HL-60 (cell line): ENCODE measurements at regions not wholly inside any gene's neighbourhood (a gene's known extent, or its start where the extent isn't known, plus 50 kb on each side); places are given as distances from the start of the nearest gene placed in this dataset.

Experiments
- DNase-seq, 2 experiments: peaks; one replicate each; pipeline ENCODE4 v3.0.0-alpha.2; 2010 to 2020; ENCODE audit warnings: low read depth in 1 of 2, low spot score in 1 of 2
- H3K27ac ChIP-seq: fragments of 250-450 bp; sonication (Bioruptor Pico); replicated peaks from 2 replicates; pipeline ENCODE4 v1.5.1; 2020; ENCODE audit warnings: mild to moderate bottlenecking, moderate library complexity
- H3K27me3 ChIP-seq: fragments of 250-450 bp; sonication (Bioruptor Pico); 2 replicates; pipeline ENCODE4 v1.5.1; 2021; ENCODE audit warnings: mild to moderate bottlenecking, moderate library complexity; ENCODE audit not compliant: insufficient read depth, poor library complexity, severe bottlenecking
- H3K4me3 ChIP-seq: replicated peaks from 2 replicates; pipeline ENCODE4 v1.5.1; 2011; ENCODE audit warnings: mild to moderate bottlenecking, control low read depth, low read length; ENCODE audit not compliant: insufficient read depth
- GABPA ChIP-seq: IDR thresholded peaks from 2 replicates; pipeline ENCODE4 v1.6.1; 2012; ENCODE audit warnings: low read depth
- POLR2AphosphoS5 ChIP-seq: IDR thresholded peaks from 2 replicates; pipeline ENCODE4 v1.6.1; 2012; ENCODE audit warnings: low read depth
- SPI1 ChIP-seq: IDR thresholded peaks from 2 replicates; pipeline ENCODE4 v1.6.1; 2012; ENCODE audit warnings: low read depth, mild to moderate bottlenecking, borderline replicate concordance
- TF ChIP-seq, protein P1 (sequence below): IDR thresholded peaks from 2 replicates; pipeline ENCODE4 v1.6.1; 2012; ENCODE audit warnings: low read depth; ENCODE audit not compliant: insufficient replicate concordance
- TF ChIP-seq, protein P2 (sequence below): IDR thresholded peaks from one replicate; pipeline ENCODE4 v1.5.1; 2011; ENCODE audit warnings: low read length, control low read depth, inconsistent platforms; ENCODE audit not compliant: insufficient read depth

DNA sequence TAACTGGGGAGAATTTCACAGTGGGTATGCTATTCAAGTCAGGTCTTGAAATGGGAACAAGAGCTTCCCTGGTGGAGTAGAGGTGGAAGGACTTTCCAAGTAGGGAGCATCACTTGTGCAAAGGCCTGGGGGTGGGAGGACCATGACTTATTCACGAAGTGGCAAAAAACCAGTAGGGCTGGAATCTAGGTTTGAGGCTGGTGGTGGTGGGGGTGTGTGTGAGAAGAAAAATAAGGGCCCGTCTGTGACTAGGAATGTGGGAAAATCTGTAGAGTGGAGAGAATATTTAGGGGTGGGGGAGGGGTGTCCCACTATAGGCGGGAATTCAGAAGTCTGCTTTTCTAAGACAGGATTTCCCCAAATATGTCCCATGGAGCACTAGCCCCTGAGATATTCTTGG, 271.9 kb upstream of the TBL1XR1 start:
- no peak overlapping the region for H3K27ac ChIP-seq
- no peaks in the 10 kb centered on the region for H3K27me3 ChIP-seq
- no peak for DNase-seq

DNA sequence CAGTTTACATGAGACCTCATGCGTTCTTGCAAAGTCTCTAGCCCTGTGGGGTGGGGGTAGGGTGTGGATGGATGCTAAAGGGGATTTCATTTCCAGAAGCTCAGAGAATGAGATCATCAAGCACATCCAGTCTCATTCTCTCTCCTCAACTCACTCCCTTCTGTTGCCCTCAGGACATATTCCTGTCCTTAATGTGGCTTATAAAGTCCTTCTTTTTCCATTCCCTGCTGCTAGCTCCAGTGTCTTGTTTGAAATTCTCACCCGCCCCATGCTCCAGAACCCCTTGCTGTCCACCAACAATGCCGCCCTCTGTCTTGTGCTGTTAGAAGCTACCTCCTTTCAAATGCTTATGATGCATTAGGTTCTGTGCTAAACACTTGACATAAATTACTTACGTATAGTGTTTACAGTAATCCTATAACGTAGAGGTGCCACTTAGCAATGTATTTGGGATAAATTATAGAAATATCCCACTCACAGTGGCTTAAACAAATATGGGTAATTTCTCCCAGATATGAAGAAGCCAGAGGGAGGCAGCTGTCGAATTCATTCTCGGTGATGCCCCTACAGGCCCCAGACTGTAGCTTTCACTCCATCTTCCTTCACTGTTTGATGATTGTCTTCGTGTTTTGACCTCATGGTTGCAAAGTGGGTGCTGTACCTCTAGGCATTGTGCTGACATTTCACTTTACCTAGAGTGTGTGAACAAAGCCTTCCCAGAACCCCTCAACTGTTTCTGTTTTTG, 273.1 kb upstream of the TBL1XR1 start:
- no peak overlapping the region for H3K27ac ChIP-seq
- no peaks in the 10 kb centered on the region for H3K27me3 ChIP-seq
- H3K4me3 ChIP-seq = no peak overlapping the region
- TF ChIP-seq, protein P1, sequence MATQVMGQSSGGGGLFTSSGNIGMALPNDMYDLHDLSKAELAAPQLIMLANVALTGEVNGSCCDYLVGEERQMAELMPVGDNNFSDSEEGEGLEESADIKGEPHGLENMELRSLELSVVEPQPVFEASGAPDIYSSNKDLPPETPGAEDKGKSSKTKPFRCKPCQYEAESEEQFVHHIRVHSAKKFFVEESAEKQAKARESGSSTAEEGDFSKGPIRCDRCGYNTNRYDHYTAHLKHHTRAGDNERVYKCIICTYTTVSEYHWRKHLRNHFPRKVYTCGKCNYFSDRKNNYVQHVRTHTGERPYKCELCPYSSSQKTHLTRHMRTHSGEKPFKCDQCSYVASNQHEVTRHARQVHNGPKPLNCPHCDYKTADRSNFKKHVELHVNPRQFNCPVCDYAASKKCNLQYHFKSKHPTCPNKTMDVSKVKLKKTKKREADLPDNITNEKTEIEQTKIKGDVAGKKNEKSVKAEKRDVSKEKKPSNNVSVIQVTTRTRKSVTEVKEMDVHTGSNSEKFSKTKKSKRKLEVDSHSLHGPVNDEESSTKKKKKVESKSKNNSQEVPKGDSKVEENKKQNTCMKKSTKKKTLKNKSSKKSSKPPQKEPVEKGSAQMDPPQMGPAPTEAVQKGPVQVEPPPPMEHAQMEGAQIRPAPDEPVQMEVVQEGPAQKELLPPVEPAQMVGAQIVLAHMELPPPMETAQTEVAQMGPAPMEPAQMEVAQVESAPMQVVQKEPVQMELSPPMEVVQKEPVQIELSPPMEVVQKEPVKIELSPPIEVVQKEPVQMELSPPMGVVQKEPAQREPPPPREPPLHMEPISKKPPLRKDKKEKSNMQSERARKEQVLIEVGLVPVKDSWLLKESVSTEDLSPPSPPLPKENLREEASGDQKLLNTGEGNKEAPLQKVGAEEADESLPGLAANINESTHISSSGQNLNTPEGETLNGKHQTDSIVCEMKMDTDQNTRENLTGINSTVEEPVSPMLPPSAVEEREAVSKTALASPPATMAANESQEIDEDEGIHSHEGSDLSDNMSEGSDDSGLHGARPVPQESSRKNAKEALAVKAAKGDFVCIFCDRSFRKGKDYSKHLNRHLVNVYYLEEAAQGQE = no peak
- no peak for TF ChIP-seq POLR2AphosphoS5
- no peak for TF ChIP-seq SPI1
- TF ChIP-seq, protein P2, sequence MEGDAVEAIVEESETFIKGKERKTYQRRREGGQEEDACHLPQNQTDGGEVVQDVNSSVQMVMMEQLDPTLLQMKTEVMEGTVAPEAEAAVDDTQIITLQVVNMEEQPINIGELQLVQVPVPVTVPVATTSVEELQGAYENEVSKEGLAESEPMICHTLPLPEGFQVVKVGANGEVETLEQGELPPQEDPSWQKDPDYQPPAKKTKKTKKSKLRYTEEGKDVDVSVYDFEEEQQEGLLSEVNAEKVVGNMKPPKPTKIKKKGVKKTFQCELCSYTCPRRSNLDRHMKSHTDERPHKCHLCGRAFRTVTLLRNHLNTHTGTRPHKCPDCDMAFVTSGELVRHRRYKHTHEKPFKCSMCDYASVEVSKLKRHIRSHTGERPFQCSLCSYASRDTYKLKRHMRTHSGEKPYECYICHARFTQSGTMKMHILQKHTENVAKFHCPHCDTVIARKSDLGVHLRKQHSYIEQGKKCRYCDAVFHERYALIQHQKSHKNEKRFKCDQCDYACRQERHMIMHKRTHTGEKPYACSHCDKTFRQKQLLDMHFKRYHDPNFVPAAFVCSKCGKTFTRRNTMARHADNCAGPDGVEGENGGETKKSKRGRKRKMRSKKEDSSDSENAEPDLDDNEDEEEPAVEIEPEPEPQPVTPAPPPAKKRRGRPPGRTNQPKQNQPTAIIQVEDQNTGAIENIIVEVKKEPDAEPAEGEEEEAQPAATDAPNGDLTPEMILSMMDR = no peak
- TF ChIP-seq GABPA = no peak
- DNase-seq = no peak

More for the DNA sequence above, 271.9 kb upstream of the TBL1XR1 start:
- no peak for TF ChIP-seq SPI1
- TF ChIP-seq GABPA = no peak
- TF ChIP-seq, protein P1 = no peak
- TF ChIP-seq POLR2AphosphoS5 = no peak
- TF ChIP-seq, protein P2 = no peak
- no peak overlapping the region for H3K4me3 ChIP-seq

DNA sequence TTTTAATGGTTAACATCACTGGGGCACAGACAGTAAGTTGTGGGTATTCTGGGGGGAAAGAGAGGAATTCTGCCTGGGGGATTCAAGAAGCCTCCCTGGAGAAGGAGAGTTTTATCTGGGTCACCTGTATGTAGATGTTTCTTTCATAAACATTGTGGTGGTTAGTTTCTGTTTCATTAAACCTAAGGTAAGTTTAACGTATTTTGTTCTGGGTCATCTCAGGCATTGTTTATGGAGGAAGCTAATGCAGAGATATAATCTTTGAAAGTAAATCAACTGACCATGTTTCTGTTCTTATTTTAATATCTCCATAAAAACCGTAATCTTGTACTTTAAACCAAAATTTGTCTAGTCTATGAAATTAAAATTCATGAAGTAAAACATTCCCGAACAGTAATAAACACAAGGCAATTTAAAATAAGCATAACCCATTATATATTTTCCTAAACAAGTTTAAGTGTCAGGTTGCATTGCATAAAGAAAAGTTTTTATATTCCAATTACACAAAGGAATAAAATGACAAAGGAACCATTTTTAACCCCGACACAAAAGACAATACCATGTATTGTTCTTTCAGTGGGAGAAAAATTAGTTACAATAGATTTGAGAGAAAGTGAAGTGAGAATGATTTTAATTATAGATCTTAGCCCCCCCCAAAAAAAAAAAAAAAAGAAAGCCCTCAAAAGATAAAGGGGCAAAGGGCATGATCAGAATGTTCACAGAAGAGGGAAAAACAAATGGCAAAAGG, 274.6 kb upstream of the TBL1XR1 start:
- TF ChIP-seq GABPA (no peak), POLR2AphosphoS5 (no peak), SPI1 (no peak)
- TF ChIP-seq, protein P1 = no peak
- TF ChIP-seq, protein P2 = no peak
- DNase-seq = no peak
- H3K27me3 ChIP-seq = no peaks in the 10 kb centered on the region
- H3K4me3 ChIP-seq = no peak overlapping the region
- H3K27ac ChIP-seq = no peak overlapping the region
